HUES64 (cell line): ENCODE measurements at regions not wholly inside any gene's neighbourhood (a gene's known extent, or its start where the extent isn't known, plus 50 kb on each side); places are given as distances from the start of the nearest gene placed in this dataset.

Source experiments
- H3K27ac ChIP-seq: 2 replicates; pipeline ENCODE4 v1.7.0; 2013; ENCODE audit warnings: low read depth, low read length, inconsistent platforms
- H3K27me3 ChIP-seq: 2 replicates; pipeline ENCODE4 v1.6.1; 2013; ENCODE audit warnings: mild to moderate bottlenecking, low read length; ENCODE audit not compliant: insufficient read depth
- H3K36me3 ChIP-seq: 2 replicates; pipeline ENCODE4 v1.6.1; 2013; ENCODE audit warnings: mild to moderate bottlenecking, low read length; ENCODE audit not compliant: insufficient read depth
- H3K4me1 ChIP-seq: 2 replicates; pipeline ENCODE4 v1.6.1; 2013; ENCODE audit warnings: mild to moderate bottlenecking, low read length, moderate library complexity; ENCODE audit not compliant: insufficient read depth
- H3K4me3 ChIP-seq: 2 replicates; pipeline ENCODE4 v1.5.1; 2013; ENCODE audit warnings: mild to moderate bottlenecking, low read length, moderate library complexity
- H3K9ac ChIP-seq: 2 replicates; pipeline ENCODE4 v1.6.1; 2013; ENCODE audit warnings: mild to moderate bottlenecking, low read depth, low read length
- H3K9me3 ChIP-seq: 2 replicates; pipeline ENCODE4 v1.6.1; 2013; ENCODE audit warnings: low read depth, low read length; ENCODE audit not compliant: insufficient read depth
- WGBS: fragments of 150-250, 120-280 bp; methylation state at CpG from one replicate; pipeline ENCODE4 v1.1.7; 2013; ENCODE audit warnings: missing lambda C conversion rate; 5-methylcytosine and 5-hydroxymethylcytosine counted together

DNA sequence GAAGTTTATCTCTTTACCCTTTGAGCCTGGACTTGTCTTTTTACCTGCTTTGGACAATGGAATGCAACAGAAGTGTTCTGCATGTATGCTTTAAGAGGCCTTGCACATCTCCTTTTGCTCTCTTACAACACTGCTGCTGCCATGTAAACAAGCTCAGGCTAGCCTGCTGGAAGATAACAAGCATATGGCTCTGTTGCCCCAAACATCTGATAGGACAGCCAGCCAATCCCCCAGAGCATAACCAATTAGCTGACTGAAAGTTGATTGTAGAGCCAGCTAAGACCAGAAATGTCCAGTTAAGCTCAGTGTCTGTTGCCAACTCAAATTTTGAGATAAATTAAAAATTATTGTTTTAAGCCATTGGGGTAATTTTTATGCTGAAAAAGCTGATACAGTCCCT is 510.6 kb upstream of the CNKSR2 start:
- Histone ChIP-seq H3K27ac (no peak overlapping the region), H3K4me3 (no peak overlapping the region), H3K9ac (no peak overlapping the region), H3K4me1 (no peaks in the 10 kb centered on the region), H3K36me3 (no peaks in the 10 kb centered on the region), H3K9me3 (peaks cover 14% of the 10 kb centered on the region; the same call in 1 of the 2 replicates), H3K27me3 (no peaks in the 10 kb centered on the region)

DNA sequence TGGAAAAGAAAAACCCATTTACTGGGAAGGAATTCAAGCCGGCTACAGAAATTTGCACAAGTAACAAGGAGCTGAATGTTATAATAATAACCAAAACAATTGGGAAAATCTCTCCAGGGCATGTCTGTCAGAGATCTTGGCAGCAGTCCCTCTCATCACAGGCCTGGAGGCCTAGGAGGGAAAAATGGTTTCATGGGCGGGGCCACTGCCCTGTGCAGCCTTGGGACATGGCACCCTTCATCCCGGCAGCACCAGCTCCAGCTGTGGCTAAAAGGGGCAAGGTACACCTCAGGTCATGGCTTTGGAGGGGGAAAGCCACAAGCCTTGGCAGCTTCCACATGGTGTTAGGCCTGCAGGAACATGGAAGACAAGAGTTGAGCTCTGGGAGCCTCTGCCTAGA is 513.1 kb upstream of the CNKSR2 start:
- Histone ChIP-seq H3K36me3 (no peaks in the 10 kb centered on the region), H3K4me1 (peaks cover 11% of the 10 kb centered on the region; the same call in 1 of the 2 replicates), H3K4me3 (no peak overlapping the region), H3K9me3 (peaks cover 14% of the 10 kb centered on the region; the same call in 1 of the 2 replicates), H3K27me3 (no peaks in the 10 kb centered on the region), H3K9ac (no peak overlapping the region), H3K27ac (no peak overlapping the region)
- 94% methylated on average over 2 of the region's 3 CpGs for WGBS

DNA sequence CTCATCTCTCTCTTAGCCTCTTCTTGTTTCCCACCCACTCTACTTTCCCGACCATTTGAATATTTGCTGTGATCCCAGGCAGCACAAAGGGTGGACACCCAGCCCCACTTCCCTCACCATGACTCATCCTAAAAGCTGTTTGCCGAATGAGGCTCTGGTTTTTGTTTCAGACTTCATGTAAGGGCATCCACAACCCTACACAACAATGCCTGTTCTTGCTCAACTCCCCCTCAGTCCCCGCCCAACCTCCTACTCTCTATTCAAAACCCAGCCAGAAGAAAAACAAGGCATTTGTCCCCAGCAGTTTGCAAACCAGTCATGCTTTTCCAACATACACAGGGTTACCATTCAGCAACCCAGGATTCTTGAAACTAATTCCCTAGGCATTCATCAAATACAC is 516.5 kb upstream of the CNKSR2 start:
- 29% methylated on average over 3 of the region's 3 CpGs for WGBS

GRCh38 chrX:20838477-20838876 is 535.7 kb upstream of the CNKSR2 start:
- Histone ChIP-seq H3K27me3 (no peaks in the 10 kb centered on the region), H3K4me3 (no peak overlapping the region), H3K27ac (no peak overlapping the region), H3K36me3 (no peaks in the 10 kb centered on the region), H3K4me1 (no peaks in the 10 kb centered on the region), H3K9ac (no peak overlapping the region), H3K9me3 (peaks cover 6% of the 10 kb centered on the region; the same call in 1 of the 2 replicates)
- 94% methylated on average over 3 of the region's 3 CpGs for WGBS

More for the DNA sequence above, 516.5 kb upstream of the CNKSR2 start:
- no peak overlapping the region for H3K9ac ChIP-seq
- no peak overlapping the region for H3K4me3 ChIP-seq
- peak overlapping the region; percentile 88 for H3K27ac ChIP-seq
- peaks cover 13% of the 10 kb centered on the region; the same call in 1 of the 2 replicates for H3K9me3 ChIP-seq
- peaks cover 11% of the 10 kb centered on the region; the same call in 1 of the 2 replicates for H3K4me1 ChIP-seq
- H3K36me3 ChIP-seq, result no peaks in the 10 kb centered on the region
- H3K27me3 ChIP-seq, result no peaks in the 10 kb centered on the region

DNA sequence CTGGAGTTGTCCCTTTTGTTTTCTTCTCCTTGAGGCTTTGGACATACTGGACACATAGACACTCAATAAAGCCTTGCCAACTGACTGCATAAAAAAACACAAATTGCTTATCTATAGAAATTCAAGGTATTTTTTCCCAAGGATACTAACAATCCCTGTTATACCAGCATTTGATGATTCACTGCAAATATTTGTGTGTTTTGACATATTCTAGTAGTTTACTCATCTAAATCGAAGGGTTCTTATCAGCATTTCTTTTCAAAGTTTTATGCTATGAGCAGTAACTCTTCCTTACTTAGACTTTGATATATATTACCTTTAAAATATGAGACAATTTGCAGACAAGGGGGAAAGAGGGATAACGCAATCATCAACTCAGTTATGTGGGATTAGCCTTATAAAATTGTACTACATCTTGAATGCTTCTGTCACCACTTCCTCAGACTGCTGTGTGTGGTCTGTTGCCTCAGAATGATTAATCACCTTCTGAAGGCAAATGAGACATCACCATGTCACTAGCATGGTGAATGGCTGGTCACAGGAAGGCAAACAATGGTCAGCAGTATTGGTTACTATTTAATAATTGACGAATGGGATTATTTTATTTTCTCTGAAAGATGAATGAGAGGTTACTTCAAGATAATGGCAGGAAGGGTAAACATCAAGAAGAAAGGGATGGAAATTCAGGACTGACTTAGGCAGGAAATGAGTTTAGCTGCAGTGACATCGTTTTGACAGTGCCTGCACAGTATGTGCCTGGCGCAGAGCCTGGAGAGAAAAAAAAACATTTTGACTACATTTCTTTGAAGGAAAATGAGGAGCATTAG is 544.3 kb upstream of the CNKSR2 start:
- Histone ChIP-seq H3K4me1 (no peaks in the 10 kb centered on the region), H3K27ac (no peak overlapping the region), H3K4me3 (no peak overlapping the region), H3K9ac (no peak overlapping the region), H3K36me3 (no peaks in the 10 kb centered on the region), H3K27me3 (no peaks in the 10 kb centered on the region), H3K9me3 (no peaks in the 10 kb centered on the region; the same call in 1 of the 2 replicates)
- WGBS, result 86% methylated on average over 3 of the region's 5 CpGs

DNA sequence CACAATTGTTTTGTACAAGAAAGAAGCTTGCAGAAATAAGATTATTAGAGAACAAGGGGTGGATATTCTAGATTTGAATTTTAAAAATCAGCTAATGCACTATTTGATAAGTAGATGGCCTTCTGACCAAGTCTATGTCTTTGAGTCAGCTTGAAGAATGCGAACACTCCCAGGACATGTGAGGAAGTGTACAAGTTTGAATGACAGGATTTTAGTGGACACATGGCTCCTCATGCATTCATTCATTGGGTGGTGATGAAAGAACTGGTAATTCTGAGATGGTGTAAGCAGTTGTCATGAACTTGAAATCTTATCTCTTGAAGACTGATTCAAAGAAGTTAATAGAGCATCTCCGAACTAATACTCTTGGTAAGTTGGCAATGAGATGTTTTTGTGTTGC is 548.2 kb upstream of the CNKSR2 start:
- Histone ChIP-seq H3K36me3 (no peaks in the 10 kb centered on the region), H3K9me3 (no peaks in the 10 kb centered on the region), H3K27ac (no peak overlapping the region), H3K9ac (no peak overlapping the region), H3K4me3 (no peak overlapping the region), H3K4me1 (no peaks in the 10 kb centered on the region), H3K27me3 (no peaks in the 10 kb centered on the region)
- WGBS, result 98% methylated on average over 2 of the region's 2 CpGs

GRCh38 chrX:20803971-20804370 is 537.3 kb upstream of the RPS6KA3 start:
- no peaks in the 10 kb centered on the region for H3K4me1 ChIP-seq
- H3K9ac ChIP-seq, result no peak overlapping the region
- H3K9me3 ChIP-seq, result peaks cover 3% of the 10 kb centered on the region; the same call in 1 of the 2 replicates
- H3K27me3 ChIP-seq, result no peaks in the 10 kb centered on the region
- H3K27ac ChIP-seq, result no peak overlapping the region
- H3K4me3 ChIP-seq, result no peak overlapping the region
- no peaks in the 10 kb centered on the region for H3K36me3 ChIP-seq
- WGBS, result no CpG with 5 or more reads among the region's 1 CpG

DNA sequence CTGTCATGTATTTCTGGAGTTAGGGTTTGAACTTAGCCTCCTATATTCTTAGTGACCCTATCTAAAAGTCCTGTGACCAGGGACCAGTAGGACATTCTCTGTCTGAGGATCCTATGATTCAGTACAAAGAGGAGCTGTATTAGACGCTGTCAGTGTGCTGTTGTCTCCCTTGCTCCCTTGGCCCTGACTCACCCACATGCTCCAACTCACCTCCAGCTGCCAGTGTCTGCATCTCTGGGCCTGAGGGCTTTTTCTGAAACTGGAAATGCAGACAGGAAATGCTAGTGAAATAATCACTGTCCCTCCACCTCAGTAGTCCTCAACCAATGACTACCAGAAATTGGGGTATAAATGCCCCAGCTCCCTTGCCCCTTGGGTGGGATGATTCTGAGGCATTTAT is 535.3 kb upstream of the RPS6KA3 start:
- Histone ChIP-seq H3K4me1 (no peaks in the 10 kb centered on the region), H3K4me3 (no peak overlapping the region), H3K27ac (no peak overlapping the region), H3K9ac (no peak overlapping the region), H3K36me3 (no peaks in the 10 kb centered on the region), H3K27me3 (no peaks in the 10 kb centered on the region), H3K9me3 (peaks cover 3% of the 10 kb centered on the region; the same call in 1 of the 2 replicates)
- 82% methylated on average over 1 of the region's 1 CpG for WGBS

DNA sequence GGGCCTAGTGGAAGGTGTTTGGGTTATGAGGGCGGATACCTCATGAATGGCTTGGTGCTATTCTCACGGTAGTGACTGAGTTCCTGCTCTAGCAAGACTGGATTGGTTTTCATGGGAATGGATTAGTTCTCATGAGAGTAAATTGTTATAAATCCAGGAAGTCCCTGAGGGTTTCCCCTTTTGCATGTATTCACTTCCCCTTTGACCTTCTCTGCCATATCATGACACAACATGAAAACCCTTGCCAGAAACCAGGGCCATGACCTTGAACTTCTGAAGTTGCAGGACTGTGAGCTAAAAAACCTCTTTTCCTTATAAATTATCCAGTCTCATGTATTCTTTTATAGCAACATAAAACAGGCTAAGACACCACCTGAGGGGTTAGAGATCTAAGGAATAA is 529.7 kb upstream of the RPS6KA3 start:
- peaks cover 3% of the 10 kb centered on the region; the same call in 1 of the 2 replicates for H3K9me3 ChIP-seq
- no peaks in the 10 kb centered on the region for H3K4me1 ChIP-seq
- no peaks in the 10 kb centered on the region for H3K27me3 ChIP-seq
- H3K4me3 ChIP-seq, result no peak overlapping the region
- H3K36me3 ChIP-seq, result no peaks in the 10 kb centered on the region
- H3K27ac ChIP-seq, result no peak overlapping the region
- WGBS, result 90% methylated on average over 2 of the region's 2 CpGs
- H3K9ac ChIP-seq, result no peak overlapping the region

DNA sequence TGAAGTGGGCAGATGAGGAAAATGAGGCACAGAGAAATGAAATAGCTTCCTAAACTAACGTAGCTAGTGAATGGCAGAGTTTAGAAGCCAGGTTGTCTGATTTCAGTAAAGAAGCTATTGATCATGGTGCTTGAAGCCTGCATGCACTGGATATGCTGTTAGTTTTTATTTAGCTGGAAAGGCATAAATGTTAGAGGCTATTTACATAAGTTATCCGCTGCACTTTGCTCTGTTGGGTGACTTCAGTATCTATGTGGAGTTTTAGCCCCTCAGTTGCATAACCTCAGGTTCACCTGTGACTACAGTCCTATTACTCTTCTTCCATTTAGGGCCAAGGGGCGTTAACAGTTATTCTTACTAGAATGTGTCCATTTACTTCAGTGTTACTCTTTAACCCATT is 522.4 kb upstream of the RPS6KA3 start:
- no peaks in the 10 kb centered on the region for H3K36me3 ChIP-seq
- WGBS, result 98% methylated on average over 3 of the region's 3 CpGs

GRCh38 chrX:20767346-20767745 is 500.6 kb upstream of the RPS6KA3 start:
- H3K27me3 ChIP-seq, result no peaks in the 10 kb centered on the region
- H3K4me3 ChIP-seq, result no peak overlapping the region
- no peaks in the 10 kb centered on the region for H3K9me3 ChIP-seq
- H3K4me1 ChIP-seq, result no peaks in the 10 kb centered on the region
- WGBS, result no CpG with 5 or more reads among the region's 2 CpGs
- no peak overlapping the region for H3K9ac ChIP-seq
- H3K27ac ChIP-seq, result no peak overlapping the region
- H3K36me3 ChIP-seq, result no peaks in the 10 kb centered on the region

More for the DNA sequence above, 522.4 kb upstream of the RPS6KA3 start:
- Histone ChIP-seq H3K9ac (no peak overlapping the region), H3K9me3 (no peaks in the 10 kb centered on the region), H3K4me3 (no peak overlapping the region), H3K27me3 (no peaks in the 10 kb centered on the region), H3K27ac (no peak overlapping the region), H3K4me1 (no peaks in the 10 kb centered on the region)
